HEK293T (cell line): ENCODE measurements at regions not wholly inside any gene's neighbourhood (a gene's known extent, or its start where the extent isn't known, plus 50 kb on each side); places are given as distances from the start of the nearest gene placed in this dataset.

Source experiments
- CTCF ChIA-PET: fragments of 350-600 bp; formaldehyde crosslinking; extraction: SDS; loops from one replicate; lab custom pipeline; 2021; ENCODE audit warnings: antibody characterized with exemption, inconsistent platforms; lab: Yijun Ruan, JAX
- POLR2A ChIA-PET: fragments of 350-600 bp; formaldehyde crosslinking; extraction: SDS; loops from one replicate; lab custom pipeline; 2020; ENCODE audit warnings: antibody characterized with exemption, inconsistent platforms; lab: Yijun Ruan, JAX
- DNase-seq: peaks from one replicate; pipeline ENCODE4 v3.0.0; 2012; ENCODE audit warnings: mixed read lengths; ENCODE audit errors: extremely low spot score
- ARNT ChIP-seq: fragments of 450-650 bp; IDR thresholded peaks from 2 replicates; pipeline ENCODE4 v1.6.1; 2017; ENCODE audit warnings: mild to moderate bottlenecking
- BHLHE40 ChIP-seq: fragments of 450-650 bp; IDR thresholded peaks from 2 replicates; pipeline ENCODE4 v1.6.1; 2016; ENCODE audit warnings: mild to moderate bottlenecking, moderate library complexity, borderline replicate concordance
- CTBP1 ChIP-seq: fragments of 450-650 bp; IDR thresholded peaks from 2 replicates; pipeline ENCODE4 v1.6.1; 2016; ENCODE audit warnings: borderline replicate concordance
- ELF4 ChIP-seq: fragments of 450-650 bp; IDR thresholded peaks from 2 replicates; pipeline ENCODE4 v1.6.1; 2017; ENCODE audit warnings: antibody characterized with exemption
- FOXA1 ChIP-seq: fragments of 450-650 bp; IDR thresholded peaks from 2 replicates; pipeline ENCODE4 v1.6.1; 2016; ENCODE audit warnings: mild to moderate bottlenecking
- FOXK2 ChIP-seq: fragments of 450-650 bp; IDR thresholded peaks from 2 replicates; pipeline ENCODE4 v1.6.1; 2016; ENCODE audit warnings: mild to moderate bottlenecking
- FOXM1 ChIP-seq: fragments of 450-650 bp; IDR thresholded peaks from 2 replicates; pipeline ENCODE4 v1.6.1; 2017; ENCODE audit warnings: mild to moderate bottlenecking, borderline replicate concordance
- HDGF ChIP-seq: fragments of 450-650 bp; IDR thresholded peaks from 2 replicates; pipeline ENCODE4 v1.6.1; 2017; ENCODE audit warnings: antibody characterized with exemption, borderline replicate concordance
- L3MBTL2 ChIP-seq: fragments of 450-650 bp; conservative IDR thresholded peaks from 2 replicates; pipeline ENCODE4 v1.6.1; 2016; ENCODE audit warnings: mild to moderate bottlenecking
- LEF1 ChIP-seq: fragments of 450-650 bp; IDR thresholded peaks from 2 replicates; pipeline ENCODE4 v1.6.1; 2017; ENCODE audit warnings: mild to moderate bottlenecking, borderline replicate concordance
- NFRKB ChIP-seq: fragments of 450-650 bp; IDR thresholded peaks from 2 replicates; pipeline ENCODE4 v1.6.1; 2016; ENCODE audit warnings: mild to moderate bottlenecking, moderate library complexity
- SP1 ChIP-seq: fragments of 450-650 bp; IDR thresholded peaks from 2 replicates; pipeline ENCODE4 v1.6.1; 2017
- SUZ12 ChIP-seq: fragments of 450-650 bp; IDR thresholded peaks from 2 replicates; pipeline ENCODE4 v1.6.1; 2016; ENCODE audit warnings: mild to moderate bottlenecking
- TARDBP ChIP-seq: fragments of 450-650 bp; IDR thresholded peaks from 2 replicates; pipeline ENCODE4 v1.6.1; 2016
- ZNF384 ChIP-seq: fragments of 450-650 bp; IDR thresholded peaks from 2 replicates; pipeline ENCODE4 v1.6.1; 2016
- TF ChIP-seq, protein P1 (sequence below): fragments of 450-650 bp; IDR thresholded peaks from 2 replicates; pipeline ENCODE4 v1.6.1; 2016

- CTCF ChIA-PET: no interaction called here
- POLR2A ChIA-PET: no interaction called here
- TF ChIP-seq FOXA1 (no peak), NFRKB (no peak), TARDBP (no peak), L3MBTL2 (no peak), SP1 (no peak), SUZ12 (no peak), CTBP1 (no peak), HDGF (no peak)
- DNase-seq: no peak
Observed at GRCh38 chr13:22497991-22498780, 682.6 kb upstream of the SGCG start.

GRCh38 chr13:22499919-22500318 is 680.9 kb upstream of the SGCG start:
- ChIA-PET CTCF (no interaction called here), POLR2A (no interaction called here)
- TF ChIP-seq CTBP1 (no peak), SUZ12 (no peak)
- no peak for DNase-seq

DNA sequence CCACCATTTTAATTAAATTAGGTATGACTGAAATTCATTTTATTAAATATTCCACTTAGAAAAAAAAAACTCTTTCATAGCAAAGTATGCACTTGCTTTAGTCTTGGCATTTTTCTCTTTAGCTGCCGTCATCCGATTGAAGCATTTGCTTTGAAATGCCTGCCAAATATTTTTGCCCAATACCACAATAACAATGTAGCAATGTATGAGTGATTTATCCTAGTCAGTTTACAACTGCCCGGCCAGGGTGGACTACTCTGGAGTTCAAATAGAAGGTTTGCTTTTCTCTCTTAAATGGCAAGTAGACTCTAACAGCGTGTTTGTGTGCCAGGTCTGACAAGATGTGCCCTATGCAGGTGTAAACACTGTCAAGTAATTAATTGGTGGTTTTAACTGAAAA is 675.3 kb upstream of the SGCG start:
- POLR2A ChIA-PET: no interaction called here
- no peak for TF ChIP-seq ARNT
- no peak for TF ChIP-seq HDGF
- TF ChIP-seq SUZ12: no peak
- TF ChIP-seq CTBP1: no peak
- no peak for TF ChIP-seq FOXM1
- no peak for TF ChIP-seq FOXK2
- no peak for TF ChIP-seq BHLHE40
- no peak for TF ChIP-seq FOXA1
- no peak for TF ChIP-seq ELF4
- no peak for TF ChIP-seq SP1
- TF ChIP-seq LEF1: no peak
- no peak for TF ChIP-seq ZNF384
- TF ChIP-seq NFRKB: no peak
- TF ChIP-seq TARDBP: no peak
- DNase-seq: no peak
- CTCF ChIA-PET: no interaction called here

DNA sequence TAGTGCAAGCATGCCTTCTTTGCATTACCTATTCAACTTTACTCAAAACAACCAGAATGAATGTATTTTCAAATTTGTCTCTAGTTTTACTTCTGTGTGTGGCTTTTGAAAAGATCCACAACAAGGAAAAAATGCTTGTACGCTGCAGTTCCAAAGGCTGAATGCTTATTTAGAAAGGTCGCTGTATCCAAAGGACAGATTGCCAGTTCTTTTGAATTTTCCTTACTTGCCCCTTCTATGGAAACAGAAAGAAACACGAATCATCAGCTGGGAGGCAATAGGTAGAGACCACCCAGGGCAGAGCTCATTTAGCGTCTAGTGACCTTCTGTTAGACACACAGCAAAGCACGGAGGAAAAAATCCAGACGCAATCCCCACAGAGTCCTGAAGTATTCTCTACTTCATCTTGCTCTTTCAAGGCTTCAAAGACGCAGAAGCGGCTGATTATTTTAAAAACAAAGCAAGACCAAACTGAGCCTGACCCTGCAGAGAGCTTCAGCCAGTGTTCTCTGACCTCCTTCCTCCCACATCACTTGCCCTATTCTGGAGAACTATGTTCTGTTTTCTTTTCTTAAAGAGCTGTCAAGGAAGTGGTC is 674.6 kb upstream of the SGCG start:
- TF ChIP-seq CTBP1: no peak
- no peak for TF ChIP-seq NFRKB
- no peak for TF ChIP-seq L3MBTL2
- no peak for TF ChIP-seq SP1
- no peak for TF ChIP-seq HDGF
- TF ChIP-seq ZNF384: no peak
- no peak for TF ChIP-seq ARNT
- TF ChIP-seq, protein P1, sequence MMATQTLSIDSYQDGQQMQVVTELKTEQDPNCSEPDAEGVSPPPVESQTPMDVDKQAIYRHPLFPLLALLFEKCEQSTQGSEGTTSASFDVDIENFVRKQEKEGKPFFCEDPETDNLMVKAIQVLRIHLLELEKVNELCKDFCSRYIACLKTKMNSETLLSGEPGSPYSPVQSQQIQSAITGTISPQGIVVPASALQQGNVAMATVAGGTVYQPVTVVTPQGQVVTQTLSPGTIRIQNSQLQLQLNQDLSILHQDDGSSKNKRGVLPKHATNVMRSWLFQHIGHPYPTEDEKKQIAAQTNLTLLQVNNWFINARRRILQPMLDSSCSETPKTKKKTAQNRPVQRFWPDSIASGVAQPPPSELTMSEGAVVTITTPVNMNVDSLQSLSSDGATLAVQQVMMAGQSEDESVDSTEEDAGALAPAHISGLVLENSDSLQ: no peak
- no peak for DNase-seq
- CTCF ChIA-PET: no interaction called here
- POLR2A ChIA-PET: no interaction called here

GRCh38 chr13:22517544-22517943 is 663.2 kb upstream of the SGCG start:
- ChIA-PET CTCF (no interaction called here), POLR2A (no interaction called here)
- TF ChIP-seq HDGF (no peak), SUZ12 (no peak), ELF4 (no peak), FOXK2 (no peak), SP1 (no peak), LEF1 (no peak), NFRKB (no peak), ARNT (no peak), ZNF384 (no peak), CTBP1 (no peak)
- no peak for DNase-seq

DNA sequence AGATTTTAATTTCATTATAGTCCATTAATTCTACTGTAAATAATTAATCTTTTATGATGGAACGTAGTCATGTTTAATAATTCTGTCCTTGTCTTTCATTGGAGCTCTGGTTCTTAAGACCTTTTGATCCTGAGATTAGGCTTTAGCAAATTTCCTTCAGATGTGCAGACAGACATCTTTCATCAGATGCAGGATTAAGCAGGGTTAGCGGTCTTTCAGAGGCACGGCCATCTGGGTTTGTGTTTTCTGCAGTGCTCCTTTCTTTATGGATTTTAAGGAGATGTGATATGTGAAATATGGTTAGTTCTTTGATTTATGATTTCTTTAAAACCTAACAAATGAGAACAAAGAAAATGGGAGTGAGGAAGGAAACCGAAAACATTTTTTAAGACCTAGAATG is 643.9 kb upstream of the SGCG start:
- TF ChIP-seq SP1: no peak
- no peak for TF ChIP-seq CTBP1
- no peak for TF ChIP-seq SUZ12
- TF ChIP-seq TARDBP: no peak
- no peak for TF ChIP-seq FOXK2
- no peak for TF ChIP-seq LEF1
- no peak for TF ChIP-seq FOXM1
- no peak for TF ChIP-seq ZNF384
- no peak for TF ChIP-seq ARNT
- TF ChIP-seq ELF4: no peak
- TF ChIP-seq BHLHE40: no peak
- TF ChIP-seq, protein P1: no peak
- no peak for TF ChIP-seq FOXA1
- no peak for TF ChIP-seq HDGF
- TF ChIP-seq L3MBTL2: no peak
- no peak for TF ChIP-seq NFRKB
- CTCF ChIA-PET: no interaction called here
- POLR2A ChIA-PET: no interaction called here

GRCh38 chr13:22538400-22538799 is 642.4 kb upstream of the SGCG start:
- ChIA-PET POLR2A (no interaction called here), CTCF (no interaction called here)
- TF ChIP-seq HDGF: no peak
- TF ChIP-seq ELF4: no peak
- TF ChIP-seq, protein P1: no peak
- no peak for DNase-seq

More for the DNA sequence above, 643.9 kb upstream of the SGCG start:
- no peak for DNase-seq
